GM12878 (cell line): ENCODE measurements at regions not wholly inside any gene's neighbourhood (a gene's known extent, or its start where the extent isn't known, plus 50 kb on each side); places are given as distances from the start of the nearest gene placed in this dataset.

ENCODE experiments used
- CHD2 ChIP-seq: IDR thresholded peaks from 2 replicates; pipeline ENCODE4 v1.6.1; 2011; ENCODE audit warnings: low read depth, low read length, improper control_type of control experiment, borderline replicate concordance
- EP300 ChIP-seq, 2 experiments: fragments of 150-350 bp in 1 of 2; IDR thresholded peaks; 2 replicates each; pipeline ENCODE4 v1.6.1; 2011 to 2012; ENCODE audit warnings: low read depth in 2 of 2, low read length in 2 of 2, borderline replicate concordance in 1 of 2, improper control_type of control experiment in 1 of 2, inconsistent platforms in 1 of 2; ENCODE audit not compliant: control insufficient read depth in 1 of 2
- EZH2 ChIP-seq: IDR thresholded peaks from 2 replicates; pipeline ENCODE4 v1.6.1; 2012; ENCODE audit warnings: low read depth, mild to moderate bottlenecking, control low read depth, inconsistent platforms, low read length, borderline replicate concordance; ENCODE audit not compliant: control insufficient read depth
- FOXK2 ChIP-seq: fragments of 450-650 bp; IDR thresholded peaks from 2 replicates; pipeline ENCODE4 v1.6.1; 2017; ENCODE audit warnings: mild to moderate bottlenecking, moderate library complexity
- FOXM1 ChIP-seq: IDR thresholded peaks from 2 replicates; pipeline ENCODE4 v1.6.1; 2012; ENCODE audit warnings: low read depth, mild to moderate bottlenecking, inconsistent platforms, low read length, moderate library complexity
- JUND ChIP-seq: IDR thresholded peaks from 2 replicates; pipeline ENCODE4 v1.6.1; 2012; ENCODE audit warnings: low read depth, mild to moderate bottlenecking, low read length, improper control_type of control experiment, moderate library complexity
- MAX ChIP-seq: IDR thresholded peaks from 2 replicates; pipeline ENCODE4 v1.6.1; 2012; ENCODE audit warnings: low read depth, low read length, improper control_type of control experiment
- POLR2A ChIP-seq: IDR thresholded peaks from 2 replicates; pipeline ENCODE4 v1.6.1; 2011; ENCODE audit warnings: low read depth, mild to moderate bottlenecking, low read length
- RAD21 ChIP-seq: IDR thresholded peaks from 2 replicates; pipeline ENCODE4 v1.6.1; 2011; ENCODE audit warnings: mild to moderate bottlenecking, low read depth, low read length, moderate library complexity; ENCODE audit not compliant: insufficient read depth
- SIN3A ChIP-seq: IDR thresholded peaks from 2 replicates; pipeline ENCODE4 v1.6.1; 2012; ENCODE audit warnings: low read depth, low read length, improper control_type of control experiment
- SP1 ChIP-seq: IDR thresholded peaks from one replicate; pipeline ENCODE4 v1.6.1; 2011; ENCODE audit warnings: low read depth, low read length
- STAT1 ChIP-seq: fragments of 450-650 bp; conservative IDR thresholded peaks from 2 replicates; pipeline ENCODE4 v1.6.1; 2014; ENCODE audit warnings: antibody characterized with exemption, mild to moderate bottlenecking
- TF ChIP-seq, protein P1 (sequence below), 3 experiments: IDR thresholded peaks in 2 of 3; conservative IDR thresholded peaks in 1 of 3; 2 replicates each; pipeline ENCODE4 v1.5.1; 2011; ENCODE audit warnings: low read depth in 3 of 3, low read length in 3 of 3, mild to moderate bottlenecking in 3 of 3, control low read depth in 2 of 3, moderate library complexity in 2 of 3, inconsistent platforms in 1 of 3, mixed read lengths in 1 of 3; ENCODE audit not compliant: control insufficient read depth in 2 of 3, insufficient read depth in 1 of 3; ENCODE audit errors: extremely low read depth in 1 of 3

DNA sequence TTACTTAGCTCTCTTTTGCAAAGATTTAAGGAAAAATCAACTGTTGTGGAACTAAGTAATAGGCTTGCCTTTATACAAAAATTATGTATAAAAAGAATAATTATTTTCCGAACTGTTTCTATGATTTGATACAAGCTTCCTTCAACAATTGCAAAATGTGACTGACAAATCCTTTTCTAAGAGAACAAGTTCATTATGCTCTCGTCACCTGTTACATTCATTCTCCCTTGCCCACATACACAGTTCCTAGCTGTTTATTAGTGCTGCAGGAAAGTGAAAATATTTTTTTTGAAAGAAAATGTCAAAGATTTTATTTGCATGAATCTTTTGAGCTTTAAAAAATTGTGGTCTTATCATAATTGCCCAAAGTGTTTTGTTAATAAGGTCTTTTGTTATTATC is 466.2 kb downstream of the USP25 start:
- TF ChIP-seq EZH2 (no peak), MAX (no peak), SP1 (no peak), EP300 (IDR thresholded peaks at IDR 0.05; ENCODE audit: borderline replicate concordance in 1 of 2, control insufficient read depth in 1 of 2, low read depth in 2 of 2, low read length in 2 of 2) (no peak), FOXK2 (no peak), CHD2 (no peak), POLR2A (no peak), STAT1 (no peak), RAD21 (no peak), JUND (no peak), SIN3A (no peak), FOXM1 (no peak)
- TF ChIP-seq, protein P1, sequence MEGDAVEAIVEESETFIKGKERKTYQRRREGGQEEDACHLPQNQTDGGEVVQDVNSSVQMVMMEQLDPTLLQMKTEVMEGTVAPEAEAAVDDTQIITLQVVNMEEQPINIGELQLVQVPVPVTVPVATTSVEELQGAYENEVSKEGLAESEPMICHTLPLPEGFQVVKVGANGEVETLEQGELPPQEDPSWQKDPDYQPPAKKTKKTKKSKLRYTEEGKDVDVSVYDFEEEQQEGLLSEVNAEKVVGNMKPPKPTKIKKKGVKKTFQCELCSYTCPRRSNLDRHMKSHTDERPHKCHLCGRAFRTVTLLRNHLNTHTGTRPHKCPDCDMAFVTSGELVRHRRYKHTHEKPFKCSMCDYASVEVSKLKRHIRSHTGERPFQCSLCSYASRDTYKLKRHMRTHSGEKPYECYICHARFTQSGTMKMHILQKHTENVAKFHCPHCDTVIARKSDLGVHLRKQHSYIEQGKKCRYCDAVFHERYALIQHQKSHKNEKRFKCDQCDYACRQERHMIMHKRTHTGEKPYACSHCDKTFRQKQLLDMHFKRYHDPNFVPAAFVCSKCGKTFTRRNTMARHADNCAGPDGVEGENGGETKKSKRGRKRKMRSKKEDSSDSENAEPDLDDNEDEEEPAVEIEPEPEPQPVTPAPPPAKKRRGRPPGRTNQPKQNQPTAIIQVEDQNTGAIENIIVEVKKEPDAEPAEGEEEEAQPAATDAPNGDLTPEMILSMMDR (IDR thresholded peaks at IDR 0.05 in 2 of 3, conservative IDR thresholded peaks at IDR 0.05 in 1 of 3; ENCODE audit: control insufficient read depth in 2 of 3, extremely low read depth in 1 of 3, insufficient read depth in 1 of 3, low read depth in 3 of 3, low read length in 3 of 3): no peak
